ENCODE measurements at regions not wholly inside any gene's neighbourhood (a gene's known extent, or its start where the extent isn't known, plus 50 kb on each side); places are given as distances from the start of the nearest gene placed in this dataset.

DNA sequence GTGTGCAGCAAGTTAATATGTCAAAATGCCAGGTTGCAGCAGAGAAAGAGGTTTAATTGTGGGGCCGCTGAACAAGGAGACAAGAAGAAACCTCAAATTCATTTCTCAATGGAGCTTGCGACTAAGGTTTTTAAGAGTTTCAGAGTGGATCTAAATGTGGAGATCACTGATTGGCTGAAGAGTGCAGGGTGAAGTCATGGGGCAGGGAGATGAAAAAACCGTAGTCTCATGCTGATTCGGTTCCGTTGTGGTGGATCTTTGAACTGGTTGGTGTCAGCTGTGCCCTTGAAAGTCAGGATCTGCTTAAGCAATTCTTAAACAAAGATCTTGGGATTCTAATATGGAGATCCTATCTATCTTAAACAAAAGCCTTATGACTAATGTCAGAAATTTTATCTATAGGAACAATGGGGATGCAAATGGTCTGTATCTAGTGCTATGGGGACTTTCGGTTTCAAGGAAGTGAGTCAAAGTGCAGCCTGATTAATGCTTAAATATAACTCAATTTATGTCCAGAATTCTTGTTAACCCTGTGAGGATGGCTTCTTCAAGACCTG, 173.9 kb upstream of the CENPE start (continued):
- TF ChIP-seq, protein P1, sequence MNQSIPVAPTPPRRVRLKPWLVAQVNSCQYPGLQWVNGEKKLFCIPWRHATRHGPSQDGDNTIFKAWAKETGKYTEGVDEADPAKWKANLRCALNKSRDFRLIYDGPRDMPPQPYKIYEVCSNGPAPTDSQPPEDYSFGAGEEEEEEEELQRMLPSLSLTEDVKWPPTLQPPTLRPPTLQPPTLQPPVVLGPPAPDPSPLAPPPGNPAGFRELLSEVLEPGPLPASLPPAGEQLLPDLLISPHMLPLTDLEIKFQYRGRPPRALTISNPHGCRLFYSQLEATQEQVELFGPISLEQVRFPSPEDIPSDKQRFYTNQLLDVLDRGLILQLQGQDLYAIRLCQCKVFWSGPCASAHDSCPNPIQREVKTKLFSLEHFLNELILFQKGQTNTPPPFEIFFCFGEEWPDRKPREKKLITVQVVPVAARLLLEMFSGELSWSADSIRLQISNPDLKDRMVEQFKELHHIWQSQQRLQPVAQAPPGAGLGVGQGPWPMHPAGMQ (IDR thresholded peaks at IDR 0.05; ENCODE audit: borderline replicate concordance): no peak
- TF ChIP-seq POLR2AphosphoS2 (IDR thresholded peaks at IDR 0.05; ENCODE audit: low read depth, low read length): no peak
- TF ChIP-seq POLR2AphosphoS5 (IDR thresholded peaks at IDR 0.05; ENCODE audit: low read length): no peak

DNA sequence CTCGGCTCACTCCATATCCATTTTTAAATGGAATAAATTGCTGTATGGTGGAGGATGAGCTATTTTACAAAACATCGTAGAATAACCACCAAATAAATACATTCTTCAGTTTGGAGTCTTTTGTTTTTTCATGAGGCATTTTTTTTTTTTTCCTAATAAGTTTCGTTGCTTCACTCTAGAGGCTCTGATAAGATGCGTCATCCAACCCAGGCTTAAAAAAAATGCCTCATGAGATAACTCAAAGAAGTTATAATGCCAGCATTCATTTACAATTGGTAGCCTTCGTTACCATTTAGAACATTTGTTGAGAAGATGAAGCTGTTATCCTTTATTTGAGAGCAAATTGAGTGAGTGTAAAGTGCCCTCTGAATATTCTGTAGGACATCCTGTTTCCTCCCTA, 172.2 kb upstream of the CENPE start:
- Histone ChIP-seq H4K20me1 (ENCODE audit: control insufficient read depth, insufficient read depth) (no peaks in the 10 kb centered on the region), H3K79me2 (ENCODE audit: control insufficient read depth, insufficient read depth, low read length) (no peaks in the 10 kb centered on the region), H2AFZ (ENCODE audit: control insufficient read depth, low read depth, low read length) (no peak overlapping the region), H3K27me3 (replicated peaks in 1 of 2; ENCODE audit: control insufficient read depth in 2 of 2, insufficient read depth in 2 of 2, low read length in 1 of 2) (no peaks in the 10 kb centered on the region), H3K9ac (ENCODE audit: control insufficient read depth, insufficient read depth, low read length) (no peak overlapping the region), H3K4me1 (ENCODE audit: control insufficient read depth, insufficient read depth, low read length) (no peaks in the 10 kb centered on the region), H3K4me2 (ENCODE audit: control insufficient read depth, insufficient read depth) (no peak overlapping the region), H3K27ac (ENCODE audit: control insufficient read depth, insufficient read depth) (no peak overlapping the region), H3K4me3 (no peak overlapping the region), H3K36me3 (ENCODE audit: control insufficient read depth in 2 of 2, insufficient read depth in 2 of 2, low read length in 1 of 2) (no peaks in the 10 kb centered on the region), H3K9me3 (replicated peaks; ENCODE audit: control insufficient read depth, insufficient read depth, low read length) (no peaks in the 10 kb centered on the region)
- ChIA-PET RAD21 (ENCODE audit: unreplicated experiment) (interaction anchor here (0.7 kb wide), 1 partner anchor 34 kb away, joined by 4 read pairs; no protein-coding TSS in a partner anchor), SMC1A (ENCODE audit: uncharacterized antibody, unreplicated experiment) (interaction anchor here (0.6 kb wide), 1 partner anchor 38 kb away, joined by 3 read pairs; no protein-coding TSS in a partner anchor), CTCF (no interaction called here), POLR2A (no interaction called here)
- intact Hi-C loops (cut with micrococcal nuclease; ENCODE audit: unreplicated experiment) (no loop called here), in situ Hi-C loops (cut with MboI) (no loop called here)
- WGBS (ENCODE audit: insufficient coverage, insufficient replicate concordance, low lambda C conversion rate, missing lambda C conversion rate): 52% methylated on average over 5 of the region's 5 CpGs
- TF ChIP-seq RCOR1 (conservative IDR thresholded peaks at IDR 0.05; ENCODE audit: low read depth, low read length) (no peak), FOS (IDR thresholded peaks at IDR 0.05; ENCODE audit: borderline replicate concordance, extremely low read depth, insufficient read length) (no peak), ZNF207 (IDR thresholded peaks at IDR 0.05; ENCODE audit: borderline replicate concordance) (no peak), POLR2A (IDR thresholded peaks at IDR 0.05; ENCODE audit: low read depth, low read length) (no peak), BMI1 (IDR thresholded peaks at IDR 0.05; ENCODE audit: borderline replicate concordance) (no peak)
- TF ChIP-seq, protein P2, sequence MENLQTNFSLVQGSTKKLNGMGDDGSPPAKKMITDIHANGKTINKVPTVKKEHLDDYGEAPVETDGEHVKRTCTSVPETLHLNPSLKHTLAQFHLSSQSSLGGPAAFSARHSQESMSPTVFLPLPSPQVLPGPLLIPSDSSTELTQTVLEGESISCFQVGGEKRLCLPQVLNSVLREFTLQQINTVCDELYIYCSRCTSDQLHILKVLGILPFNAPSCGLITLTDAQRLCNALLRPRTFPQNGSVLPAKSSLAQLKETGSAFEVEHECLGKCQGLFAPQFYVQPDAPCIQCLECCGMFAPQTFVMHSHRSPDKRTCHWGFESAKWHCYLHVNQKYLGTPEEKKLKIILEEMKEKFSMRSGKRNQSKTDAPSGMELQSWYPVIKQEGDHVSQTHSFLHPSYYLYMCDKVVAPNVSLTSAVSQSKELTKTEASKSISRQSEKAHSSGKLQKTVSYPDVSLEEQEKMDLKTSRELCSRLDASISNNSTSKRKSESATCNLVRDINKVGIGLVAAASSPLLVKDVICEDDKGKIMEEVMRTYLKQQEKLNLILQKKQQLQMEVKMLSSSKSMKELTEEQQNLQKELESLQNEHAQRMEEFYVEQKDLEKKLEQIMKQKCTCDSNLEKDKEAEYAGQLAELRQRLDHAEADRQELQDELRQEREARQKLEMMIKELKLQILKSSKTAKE (IDR thresholded peaks at IDR 0.05; ENCODE audit: low read depth, poor library complexity, severe bottlenecking): no peak
- ATAC-seq (no peak), DNase-seq (ENCODE audit: low read depth, low spot score) (no peak), FAIRE-seq (no peak)
- BruUV-seq (replicated peaks): no TSS peak

Measured in GM12878 (cell line).